Smooth muscle cell (in vitro differentiated cells): ENCODE measurements at regions not wholly inside any gene's neighbourhood (a gene's known extent, or its start where the extent isn't known, plus 50 kb on each side); places are given as distances from the start of the nearest gene placed in this dataset.

Source experiments
- DNase-seq: peaks from one replicate; lab custom pipeline; 2025; ENCODE audit not compliant: unreplicated experiment; lab: John Stamatoyannopoulos, UW
- H2AFZ ChIP-seq: fragments of 200-600 bp; sonication (generic); 2 replicates; pipeline ENCODE4 v1.6.0; 2016; ENCODE audit warnings: antibody characterized with exemption, low read depth, mild to moderate bottlenecking
- H3F3A ChIP-seq: fragments of 200-600 bp; sonication (generic); 2 replicates; pipeline ENCODE4 v1.6.0; 2017; ENCODE audit warnings: antibody characterized with exemption, low read depth
- H3K27ac ChIP-seq: fragments of 200-600 bp; sonication (generic); 2 replicates; pipeline ENCODE4 v1.5.1; 2016; ENCODE audit warnings: low read depth, mild to moderate bottlenecking
- H3K27me3 ChIP-seq: fragments of 200-600 bp; sonication (generic); 2 replicates; pipeline ENCODE4 v1.6.1; 2016; ENCODE audit warnings: low read depth, mild to moderate bottlenecking
- H3K36me3 ChIP-seq: fragments of 200-600 bp; sonication (generic); 2 replicates; pipeline ENCODE4 v1.5.1; 2016; ENCODE audit warnings: low read depth
- H3K4me1 ChIP-seq: fragments of 200-600 bp; sonication (generic); 2 replicates; pipeline ENCODE4 v1.5.1; 2016; ENCODE audit warnings: low read depth
- H3K4me2 ChIP-seq: fragments of 200-600 bp; sonication (generic); 2 replicates; pipeline ENCODE4 v1.6.0; 2016; ENCODE audit warnings: mild to moderate bottlenecking
- H3K4me3 ChIP-seq: fragments of 200-600 bp; sonication (generic); 2 replicates; pipeline ENCODE4 v1.5.1; 2016; ENCODE audit warnings: mild to moderate bottlenecking
- H3K79me2 ChIP-seq: fragments of 200-600 bp; sonication (generic); 2 replicates; pipeline ENCODE4 v1.6.0; 2016; ENCODE audit warnings: low read depth, mild to moderate bottlenecking
- H3K9ac ChIP-seq: fragments of 200-600 bp; sonication (generic); 2 replicates; pipeline ENCODE4 v1.6.0; 2016; ENCODE audit warnings: low read depth
- H3K9me3 ChIP-seq: fragments of 200-600 bp; sonication (generic); replicated peaks from 2 replicates; pipeline ENCODE4 v1.5.1; 2016; ENCODE audit warnings: low read depth
- H4K20me1 ChIP-seq: fragments of 200-600 bp; sonication (generic); 2 replicates; pipeline ENCODE4 v1.6.0; 2016; ENCODE audit warnings: low read depth
- CTCF ChIP-seq: fragments of 200-600 bp; sonication (generic); IDR thresholded peaks from 2 replicates; pipeline ENCODE4 v1.5.1; 2017; ENCODE audit warnings: borderline replicate concordance, mild to moderate bottlenecking, antibody characterized with exemption; ENCODE audit not compliant: insufficient read depth, poor library complexity, severe bottlenecking
- WGBS: methylation state at CpG from one replicate; pipeline ENCODE4 v1.1.7; 2016; ENCODE audit warnings: low lambda C conversion rate; 5-methylcytosine and 5-hydroxymethylcytosine counted together

GRCh38 chr1:172822886-172823285, 164.0 kb downstream of the FASLG start:
- 100% methylated on average over 1 of the region's 1 CpG for WGBS
- no peak overlapping the region for H3K27ac ChIP-seq
- H3K9me3 ChIP-seq: no peaks in the 10 kb centered on the region
- no peaks in the 10 kb centered on the region for H4K20me1 ChIP-seq
- no peaks in the 10 kb centered on the region for H3K36me3 ChIP-seq
- no peak overlapping the region for H3K4me3 ChIP-seq
- no peaks in the 10 kb centered on the region for H3K79me2 ChIP-seq
- H2AFZ ChIP-seq: no peak overlapping the region
- TF ChIP-seq CTCF: no peak
- H3K27me3 ChIP-seq: no peaks in the 10 kb centered on the region
- no peak for DNase-seq
- H3K9ac ChIP-seq: no peak overlapping the region
- no peaks in the 10 kb centered on the region for H3K4me1 ChIP-seq
- H3K4me2 ChIP-seq: no peak overlapping the region
- H3F3A ChIP-seq: no peaks in the 10 kb centered on the region

- no peak for DNase-seq
- H3K4me2 ChIP-seq: no peak overlapping the region
- H3K36me3 ChIP-seq: no peaks in the 10 kb centered on the region
- H3K4me3 ChIP-seq: no peak overlapping the region
- no peaks in the 10 kb centered on the region for H4K20me1 ChIP-seq
- H3K4me1 ChIP-seq: no peaks in the 10 kb centered on the region
- no peaks in the 10 kb centered on the region for H3K9me3 ChIP-seq
- no peaks in the 10 kb centered on the region for H3F3A ChIP-seq
- TF ChIP-seq CTCF: no peak
- no peaks in the 10 kb centered on the region for H3K79me2 ChIP-seq
- H3K27ac ChIP-seq: no peak overlapping the region
- H3K27me3 ChIP-seq: no peaks in the 10 kb centered on the region
- no peak overlapping the region for H2AFZ ChIP-seq
- no peak overlapping the region for H3K9ac ChIP-seq
These were observed 164.6 kb downstream of the FASLG start for GRCh38 chr1:172823534-172823933.

- 90% methylated on average over 3 of the region's 3 CpGs for WGBS
- H3K27ac ChIP-seq: no peak overlapping the region
- no peak overlapping the region for H3K9ac ChIP-seq
- no peaks in the 10 kb centered on the region for H3F3A ChIP-seq
- H3K79me2 ChIP-seq: no peaks in the 10 kb centered on the region
- no peaks in the 10 kb centered on the region for H4K20me1 ChIP-seq
- TF ChIP-seq CTCF: no peak
- no peak overlapping the region for H2AFZ ChIP-seq
- no peak overlapping the region for H3K4me2 ChIP-seq
- H3K36me3 ChIP-seq: no peaks in the 10 kb centered on the region
- H3K27me3 ChIP-seq: no peaks in the 10 kb centered on the region
- H3K4me3 ChIP-seq: no peak overlapping the region
- no peaks in the 10 kb centered on the region for H3K9me3 ChIP-seq
- no peaks in the 10 kb centered on the region for H3K4me1 ChIP-seq
- no peak for DNase-seq
These were observed 165.3 kb downstream of the FASLG start for GRCh38 chr1:172824209-172824608.

GRCh38 chr1:172826096-172826741, 167.3 kb downstream of the FASLG start:
- Histone ChIP-seq H2AFZ (peak overlapping the region; percentile 76), H3K4me2 (peak overlapping the region; percentile 80), H3K27ac (peak overlapping the region; percentile 60), H3K36me3 (no peaks in the 10 kb centered on the region), H3K4me1 (no peaks in the 10 kb centered on the region), H3K27me3 (no peaks in the 10 kb centered on the region), H3K79me2 (no peaks in the 10 kb centered on the region), H3K9ac (peak overlapping the region; percentile 4), H3F3A (no peaks in the 10 kb centered on the region), H4K20me1 (no peaks in the 10 kb centered on the region), H3K4me3 (peak overlapping the region; percentile 34), H3K9me3 (no peaks in the 10 kb centered on the region)
- no peak for DNase-seq
- 17% methylated on average over 10 of the region's 10 CpGs for WGBS
- peak; percentile 66 for TF ChIP-seq CTCF
